ENCODE measurements at regions not wholly inside any gene's neighbourhood (a gene's known extent, or its start where the extent isn't known, plus 50 kb on each side); places are given as distances from the start of the nearest gene placed in this dataset.

GRCh38 chr5:44225231-44226160, 163.7 kb downstream of the FGF10 start:
- CTCF ChIA-PET: no interaction called here
- ATAC-seq: no peak
- no peak for DNase-seq (ENCODE audit: low read depth in 1 of 2, low spot score in 1 of 2)
- no peak overlapping the region for H3K4me2 ChIP-seq
- H3K4me1 ChIP-seq: no peaks in the 10 kb centered on the region
- FAIRE-seq: no peak
- no peak overlapping the region for H3K4me3 ChIP-seq
- no peak overlapping the region for H3K27ac ChIP-seq
- POLR2A ChIA-PET: no interaction called here
- 32% methylated on average over 8 of the region's 8 CpGs for WGBS (ENCODE audit: missing lambda C conversion rate)
- no peaks in the 10 kb centered on the region for H3K9me3 ChIP-seq
- TF ChIP-seq NFE2L2 (conservative IDR thresholded peaks at IDR 0.05; ENCODE audit: low read length): no peak
- TF ChIP-seq RNF2 (IDR thresholded peaks at IDR 0.05; ENCODE audit: borderline replicate concordance, low read depth): no peak
- TF ChIP-seq CTCF (IDR thresholded peaks at IDR 0.05): no peak
- no peak for TF ChIP-seq ATOH8 (CRISPR knock-in tag; IDR thresholded peaks at IDR 0.05; ENCODE audit: low read depth)
- no peak for TF ChIP-seq MAFK (IDR thresholded peaks at IDR 0.05; ENCODE audit: partially characterized antibody)
- no peak for TF ChIP-seq FOSL2 (IDR thresholded peaks at IDR 0.05)
- no peak for TF ChIP-seq FOSL2 (CRISPR knock-in tag; IDR thresholded peaks at IDR 0.05)

GRCh38 chr5:44199408-44199807, 189.8 kb downstream of the FGF10 start:
- 3% methylated on average over 1 of the region's 1 CpG for WGBS (ENCODE audit: missing lambda C conversion rate)
- H3K27ac ChIP-seq: no peak overlapping the region
- ATAC-seq (no peak), FAIRE-seq (no peak), DNase-seq (ENCODE audit: low read depth in 1 of 2, low spot score in 1 of 2) (no peak)
- H3K4me1 ChIP-seq: no peaks in the 10 kb centered on the region
- H3K9me3 ChIP-seq: no peaks in the 10 kb centered on the region
- ChIA-PET CTCF (no interaction called here), POLR2A (no interaction called here)
- no peak overlapping the region for H3K4me2 ChIP-seq
- no peak overlapping the region for H3K4me3 ChIP-seq
- TF ChIP-seq NFE2L2 (conservative IDR thresholded peaks at IDR 0.05; ENCODE audit: low read length) (no peak), MAFK (IDR thresholded peaks at IDR 0.05; ENCODE audit: partially characterized antibody) (peak; percentile 86)

- ChIA-PET CTCF (no interaction called here), POLR2A (no interaction called here)
- H3K27ac ChIP-seq: no peak overlapping the region
- no peaks in the 10 kb centered on the region for H3K4me1 ChIP-seq
- no peaks in the 10 kb centered on the region for H3K9me3 ChIP-seq
- no peak overlapping the region for H3K4me3 ChIP-seq
- no peak for FAIRE-seq
- no peak for ATAC-seq
- TF ChIP-seq RNF2 (IDR thresholded peaks at IDR 0.05; ENCODE audit: borderline replicate concordance, low read depth): no peak
- TF ChIP-seq USF2 (IDR thresholded peaks at IDR 0.05): no peak
- TF ChIP-seq HMGXB4 (CRISPR knock-in tag; IDR thresholded peaks at IDR 0.05; ENCODE audit: borderline replicate concordance): no peak
- TF ChIP-seq TFCP2L1 (CRISPR knock-in tag; IDR thresholded peaks at IDR 0.05): no peak
- no peak for TF ChIP-seq SREBF2 (IDR thresholded peaks at IDR 0.05)
- no peak for TF ChIP-seq TP53 (CRISPR knock-in tag; IDR thresholded peaks at IDR 0.05)
- no peak for TF ChIP-seq HOXB5 (CRISPR knock-in tag; IDR thresholded peaks at IDR 0.05)
- TF ChIP-seq MAX (IDR thresholded peaks at IDR 0.05): no peak
- TF ChIP-seq CBX2 (IDR thresholded peaks at IDR 0.05; ENCODE audit: borderline replicate concordance, low read depth): no peak
- TF ChIP-seq HEYL (CRISPR knock-in tag; IDR thresholded peaks at IDR 0.05): no peak
- TF ChIP-seq BCL3 (IDR thresholded peaks at IDR 0.05): no peak
- TF ChIP-seq ZC3H11A (IDR thresholded peaks at IDR 0.05): no peak
- no peak for TF ChIP-seq EHF (CRISPR knock-in tag; IDR thresholded peaks at IDR 0.05)
- TF ChIP-seq EHMT2 (IDR thresholded peaks at IDR 0.05; ENCODE audit: low read depth): no peak
- no peak for DNase-seq (ENCODE audit: low read depth in 1 of 2, low spot score in 1 of 2)
- no peak overlapping the region for H3K4me2 ChIP-seq
- 10% methylated on average over 2 of the region's 2 CpGs for WGBS (ENCODE audit: missing lambda C conversion rate)
Measured at GRCh38 chr5:44189255-44189654, 200.0 kb downstream of the FGF10 start.
